DOHH2 (cell line): ENCODE measurements at regions not wholly inside any gene's neighbourhood (a gene's known extent, or its start where the extent isn't known, plus 50 kb on each side); places are given as distances from the start of the nearest gene placed in this dataset.

Source experiments
- H3F3A ChIP-seq: fragments of 200-600 bp; sonication (generic), shearing (Covaris generic); 2 replicates; pipeline ENCODE4 v1.6.0; 2016; ENCODE audit warnings: antibody characterized with exemption, mild to moderate bottlenecking; ENCODE audit not compliant: control insufficient read depth, insufficient read depth
- H3K27ac ChIP-seq: fragments of 200-600 bp; sonication (generic); 2 replicates; pipeline ENCODE4 v1.5.1; 2014; ENCODE audit warnings: low read depth, mild to moderate bottlenecking, low read length, moderate library complexity
- H3K27me3 ChIP-seq: fragments of 200-600 bp; sonication (generic); 2 replicates; pipeline ENCODE4 v1.6.1; 2014; ENCODE audit warnings: mild to moderate bottlenecking, low read length, mixed read lengths; ENCODE audit not compliant: control insufficient read depth
- H3K36me3 ChIP-seq: fragments of 200-600 bp; sonication (generic); 2 replicates; pipeline ENCODE4 v1.6.1; 2014; ENCODE audit warnings: mild to moderate bottlenecking, low read length, moderate library complexity, mixed read lengths; ENCODE audit not compliant: control insufficient read depth
- H3K4me1 ChIP-seq: fragments of 200-600 bp; sonication (generic); 2 replicates; pipeline ENCODE4 v1.6.1; 2014; ENCODE audit warnings: mild to moderate bottlenecking, low read length, mixed read lengths; ENCODE audit not compliant: control insufficient read depth
- H3K4me2 ChIP-seq: fragments of 200-600 bp; sonication (generic); 2 replicates; pipeline ENCODE4 v1.6.0; 2014; ENCODE audit warnings: mild to moderate bottlenecking, low read length, moderate library complexity
- H3K4me3 ChIP-seq: fragments of 200-600 bp; sonication (generic); 2 replicates; pipeline ENCODE4 v1.5.1; 2014; ENCODE audit warnings: mild to moderate bottlenecking, low read length, mixed read lengths
- H3K79me2 ChIP-seq: fragments of 200-600 bp; sonication (generic); 2 replicates; pipeline ENCODE4 v1.6.1; 2014; ENCODE audit warnings: mild to moderate bottlenecking, low read length, mixed read lengths; ENCODE audit not compliant: control insufficient read depth
- H3K9me2 ChIP-seq: fragments of 200-600 bp; sonication (generic); replicated peaks from 2 replicates; pipeline ENCODE4 v1.6.1; 2014; ENCODE audit warnings: mild to moderate bottlenecking, low read length, mixed read lengths; ENCODE audit not compliant: control insufficient read depth
- H3K9me3 ChIP-seq: fragments of 200-600 bp; sonication (generic); 2 replicates; pipeline ENCODE4 v1.6.1; 2014; ENCODE audit warnings: antibody characterized with exemption, low read length, mixed read lengths; ENCODE audit not compliant: control insufficient read depth, insufficient read depth
- H4K20me1 ChIP-seq: fragments of 200-600 bp; sonication (generic); 2 replicates; pipeline ENCODE4 v1.6.0; 2014; ENCODE audit warnings: low read depth, mild to moderate bottlenecking, antibody characterized with exemption, low read length, moderate library complexity; ENCODE audit not compliant: control insufficient read depth, insufficient read depth
- CTCF ChIP-seq: fragments of 200-600 bp; sonication (generic); IDR thresholded peaks from one replicate; pipeline ENCODE4 v1.5.1; 2014; ENCODE audit warnings: antibody characterized with exemption, mild to moderate bottlenecking, low read depth, low read length; ENCODE audit not compliant: poor library complexity, severe bottlenecking
- EZH2phosphoT487 ChIP-seq: fragments of 200-600 bp; sonication (generic); IDR thresholded peaks from 2 replicates; pipeline ENCODE4 v1.6.1; 2017; ENCODE audit warnings: borderline replicate concordance, mild to moderate bottlenecking, antibody characterized with exemption, low read length, moderate library complexity, mixed read lengths

- Histone ChIP-seq H3K4me1 (no peaks in the 10 kb centered on the region), H3K79me2 (no peaks in the 10 kb centered on the region), H3K4me2 (no peak overlapping the region), H3K36me3 (no peaks in the 10 kb centered on the region), H3K9me2 (no peaks in the 10 kb centered on the region), H3K4me3 (no peak overlapping the region), H3K27ac (no peak overlapping the region), H3K9me3 (no peaks in the 10 kb centered on the region), H3K27me3 (no peaks in the 10 kb centered on the region), H4K20me1 (no peaks in the 10 kb centered on the region), H3F3A (no peaks in the 10 kb centered on the region)
- TF ChIP-seq CTCF (no peak), EZH2phosphoT487 (no peak)
Measured at GRCh38 chr5:153360860-153361259, 129.6 kb upstream of the GRIA1 start.

DNA sequence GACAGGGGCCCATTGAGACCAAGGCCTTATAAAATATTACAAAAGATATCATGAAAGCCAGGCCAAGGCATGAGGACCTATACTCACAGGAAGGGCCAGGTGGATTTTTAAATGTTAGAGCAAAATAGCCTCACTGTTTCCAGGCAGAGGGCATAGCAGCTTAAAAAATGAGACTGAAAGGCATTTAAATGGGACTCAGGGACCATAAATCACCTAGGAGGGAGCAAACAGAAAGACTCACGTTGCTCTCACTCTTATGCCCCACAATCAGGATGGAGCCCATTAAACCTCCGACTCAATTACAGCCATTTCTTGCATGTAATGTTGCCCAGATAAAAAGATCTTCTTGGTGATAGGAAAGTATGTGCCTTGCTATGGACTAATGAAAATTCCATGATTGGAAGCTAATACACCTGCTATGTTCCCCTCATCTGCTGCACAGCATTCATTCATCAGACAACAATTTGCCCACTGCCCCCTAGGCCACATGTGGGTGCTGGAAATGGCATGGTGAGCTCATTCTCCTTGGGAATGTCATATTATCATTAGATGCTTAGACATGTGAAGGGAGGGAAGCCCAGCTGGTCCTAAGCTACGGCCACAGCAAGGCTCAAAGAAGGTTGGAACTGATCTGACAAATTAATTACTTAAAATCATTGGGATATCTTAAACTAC is 128.6 kb upstream of the GRIA1 start:
- Histone ChIP-seq H3K79me2 (no peaks in the 10 kb centered on the region), H4K20me1 (no peaks in the 10 kb centered on the region), H3K9me2 (no peaks in the 10 kb centered on the region), H3K4me1 (no peaks in the 10 kb centered on the region), H3K4me2 (no peak overlapping the region), H3K27me3 (no peaks in the 10 kb centered on the region), H3K4me3 (no peak overlapping the region), H3K27ac (no peak overlapping the region), H3K9me3 (no peaks in the 10 kb centered on the region), H3F3A (no peaks in the 10 kb centered on the region), H3K36me3 (no peaks in the 10 kb centered on the region)
- TF ChIP-seq CTCF (no peak), EZH2phosphoT487 (no peak)

DNA sequence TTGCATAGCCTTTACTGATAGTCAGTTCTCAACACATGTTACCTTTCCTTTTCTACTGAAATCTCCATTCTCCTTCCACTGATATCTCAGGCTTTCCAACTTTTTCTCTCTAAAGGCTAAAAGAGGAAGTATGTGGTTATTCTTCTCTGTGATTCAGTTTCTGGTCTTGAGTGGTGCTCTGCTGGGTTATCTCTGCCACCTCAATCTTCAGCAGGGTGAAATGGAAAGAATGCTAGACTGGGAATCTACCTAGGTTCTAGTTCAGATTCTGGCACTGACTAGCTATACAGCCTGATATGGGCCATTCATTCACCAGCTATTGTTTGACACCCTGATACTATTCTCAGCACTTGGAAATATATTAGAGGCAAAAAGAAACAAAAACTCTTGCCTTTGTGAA is 124.9 kb upstream of the GRIA1 start:
- H3K4me1 ChIP-seq: no peaks in the 10 kb centered on the region
- H3K27me3 ChIP-seq: no peaks in the 10 kb centered on the region
- H3K36me3 ChIP-seq: no peaks in the 10 kb centered on the region
- H3K4me3 ChIP-seq: no peak overlapping the region
- H3K79me2 ChIP-seq: no peaks in the 10 kb centered on the region
- no peak overlapping the region for H3K4me2 ChIP-seq
- no peak overlapping the region for H3K27ac ChIP-seq
- no peak for TF ChIP-seq EZH2phosphoT487
- no peak for TF ChIP-seq CTCF
- no peaks in the 10 kb centered on the region for H3K9me3 ChIP-seq
- no peaks in the 10 kb centered on the region for H3K9me2 ChIP-seq
- H4K20me1 ChIP-seq: no peaks in the 10 kb centered on the region
- H3F3A ChIP-seq: no peaks in the 10 kb centered on the region
